ENCODE measurements at regions not wholly inside any gene's neighbourhood (a gene's known extent, or its start where the extent isn't known, plus 50 kb on each side); places are given as distances from the start of the nearest gene placed in this dataset.

- TF ChIP-seq CTCF (IDR thresholded peaks at IDR 0.05; ENCODE audit: insufficient read depth, low read length) (no peak), POLR2AphosphoS5 (IDR thresholded peaks at IDR 0.05; ENCODE audit: low read depth) (no peak), REST (IDR thresholded peaks at IDR 0.05; ENCODE audit: insufficient replicate concordance, low read depth) (no peak), SPI1 (IDR thresholded peaks at IDR 0.05; ENCODE audit: borderline replicate concordance, low read depth) (no peak)
Measured at GRCh38 chr1:87959236-87959635, 630.6 kb downstream of the LMO4 start.

Data from HL-60 (cell line).